Endothelial cell of umbilical vein (primary cell): ENCODE measurements at regions not wholly inside any gene's neighbourhood (a gene's known extent, or its start where the extent isn't known, plus 50 kb on each side); places are given as distances from the start of the nearest gene placed in this dataset.

Experiments used
- BruUV-seq: library from RNA; stranded (reverse); fragments of 400-500 nt; replicated peaks from 2 replicates; lab custom pipeline; 2021; lab: Mats Ljungman, UMichigan
- CTCF ChIA-PET: fragments of 300-600, 350-600 bp; sonication (Branson Sonifier 250); formaldehyde crosslinking; loops from one replicate; lab custom pipeline; 2021; ENCODE audit warnings: antibody characterized with exemption, inconsistent platforms; lab: Charles Lee
- POLR2A ChIA-PET: fragments of 300-600, 350-600 bp; sonication (Branson Sonifier 250); formaldehyde crosslinking; loops from one replicate; lab custom pipeline; 2021; ENCODE audit warnings: antibody characterized with exemption, inconsistent platforms; lab: Charles Lee
- DNase-seq: peaks from one replicate; pipeline ENCODE4 v3.0.0-alpha.2; 2011; ENCODE audit warnings: low read depth, low spot score
- FAIRE-seq: peaks from 2 replicates; lab custom pipeline; 2011; peaks lifted over from hg19 to GRCh38; lab: Jason Lieb, UNC
- H2AFZ ChIP-seq: 2 replicates; pipeline ENCODE4 v1.6.0; 2012; ENCODE audit warnings: low read depth, low read length, control low read depth, inconsistent platforms
- H3K27ac ChIP-seq: 2 replicates; pipeline ENCODE4 v1.5.1; 2011; ENCODE audit warnings: low read depth, mild to moderate bottlenecking, control low read depth, low read length, moderate library complexity; ENCODE audit not compliant: insufficient read depth
- H3K27me3 ChIP-seq, 2 experiments: 2 replicates each; pipeline versions ENCODE4 v1.6.0 to v1.6.1; 2011; ENCODE audit warnings: low read length in 2 of 2, mixed read lengths in 1 of 2; ENCODE audit not compliant: control insufficient read depth in 2 of 2, insufficient read depth in 2 of 2
- H3K36me3 ChIP-seq, 2 experiments: 2 replicates in 1 of 2; 3 replicates in 1 of 2; pipeline ENCODE4 v1.5.1; 2011; ENCODE audit warnings: low read length in 2 of 2, mild to moderate bottlenecking in 1 of 2, moderate library complexity in 1 of 2; ENCODE audit not compliant: control insufficient read depth in 2 of 2, insufficient read depth in 2 of 2; ENCODE audit errors: extremely low read depth in 1 of 2
- H3K4me1 ChIP-seq: 3 replicates; pipeline ENCODE4 v1.5.1; 2011; ENCODE audit warnings: mild to moderate bottlenecking, low read length; ENCODE audit not compliant: control insufficient read depth, insufficient read depth; ENCODE audit errors: extremely low read depth
- H3K4me2 ChIP-seq: 2 replicates; pipeline ENCODE4 v1.6.1; 2011; ENCODE audit warnings: low read length, control low read depth, mixed read lengths; ENCODE audit not compliant: insufficient read depth
- H3K4me3 ChIP-seq, 3 experiments: fragments of 200-600 bp in 1 of 3; sonication (generic), shearing (Covaris generic) in 1 of 3; replicated peaks in 1 of 3; 2 replicates each; pipeline ENCODE4 v1.5.1; 2011 to 2016; ENCODE audit warnings: control low read depth in 3 of 3, low read length in 3 of 3, mild to moderate bottlenecking in 2 of 3, inconsistent platforms in 1 of 3, low read depth in 1 of 3, moderate library complexity in 1 of 3; ENCODE audit not compliant: insufficient read depth in 1 of 3
- H3K79me2 ChIP-seq: 2 replicates; pipeline ENCODE4 v1.6.0; 2012; ENCODE audit warnings: low read length, inconsistent platforms; ENCODE audit not compliant: control insufficient read depth, insufficient read depth
- H3K9ac ChIP-seq: replicated peaks from 2 replicates; pipeline ENCODE3; 2011; ENCODE audit warnings: low read length, control low read depth; ENCODE audit not compliant: insufficient read depth; ENCODE audit errors: extremely low read depth
- H3K9me1 ChIP-seq: replicated peaks from 3 replicates; pipeline ENCODE4 v1.6.0; 2011; ENCODE audit warnings: mild to moderate bottlenecking, low read length; ENCODE audit not compliant: control insufficient read depth, insufficient read depth; ENCODE audit errors: extremely low read depth
- H3K9me3 ChIP-seq: replicated peaks from 2 replicates; pipeline ENCODE4 v1.5.1; 2012; ENCODE audit warnings: low read length, inconsistent platforms; ENCODE audit not compliant: control insufficient read depth, insufficient read depth
- H4K20me1 ChIP-seq: replicated peaks from 2 replicates; pipeline ENCODE3; 2011; ENCODE audit warnings: mild to moderate bottlenecking, low read length; ENCODE audit not compliant: control insufficient read depth, insufficient read depth; ENCODE audit errors: extremely low read depth
- CTCF ChIP-seq, 2 donors: IDR thresholded peaks; 1 replicate in 1 of 2; 2 replicates in 1 of 2; pipeline ENCODE4 v1.5.1; 2011; ENCODE audit warnings: low read length in 2 of 2, mild to moderate bottlenecking in 2 of 2, moderate library complexity in 2 of 2, control low read depth in 1 of 2, inconsistent platforms in 1 of 2, low read depth in 1 of 2; ENCODE audit not compliant: insufficient read depth in 1 of 2; ENCODE audit errors: extremely low read depth in 1 of 2
- EZH2 ChIP-seq: IDR thresholded peaks from 2 replicates; pipeline ENCODE4 v1.6.1; 2012; ENCODE audit warnings: borderline replicate concordance, low read depth, mild to moderate bottlenecking, moderate library complexity, low read length, inconsistent platforms; ENCODE audit not compliant: severe bottlenecking
- FOS ChIP-seq: IDR thresholded peaks from 2 replicates; pipeline ENCODE4 v1.6.1; 2011; ENCODE audit warnings: mild to moderate bottlenecking, low read length, moderate library complexity, borderline replicate concordance; ENCODE audit not compliant: insufficient read depth
- GATA2 ChIP-seq: IDR thresholded peaks from 2 replicates; pipeline ENCODE4 v1.7.0; 2011; ENCODE audit warnings: low read depth, mild to moderate bottlenecking, moderate library complexity, mixed read lengths, low read length; ENCODE audit not compliant: insufficient read length, insufficient read depth
- JUN ChIP-seq: IDR thresholded peaks from 2 replicates; pipeline ENCODE4 v1.6.1; 2011; ENCODE audit warnings: borderline replicate concordance, low read depth; ENCODE audit not compliant: insufficient read length, insufficient read depth
- MAX ChIP-seq: IDR thresholded peaks from 2 replicates; pipeline ENCODE4 v1.6.1; 2011; ENCODE audit not compliant: insufficient read depth, insufficient read length
- MYC ChIP-seq: IDR thresholded peaks from one replicate; pipeline ENCODE4 v1.6.1; 2011; ENCODE audit warnings: mild to moderate bottlenecking, low read depth, low read length
- POLR2A ChIP-seq: IDR thresholded peaks from 2 replicates; pipeline ENCODE4 v1.6.1; 2012; ENCODE audit warnings: low read depth, mild to moderate bottlenecking, control low read depth, low read length
- POLR2AphosphoS5 ChIP-seq: IDR thresholded peaks from 2 replicates; pipeline ENCODE4 v1.6.1; 2012; ENCODE audit warnings: low read depth, mild to moderate bottlenecking, control low read depth, low read length, moderate library complexity; ENCODE audit not compliant: insufficient read depth
- dilution Hi-C: fragments of 300-500 bp; cut with MboI; formaldehyde crosslinking; loops from one replicate; pipeline ENCODE4 v1.15.0; 2019; ENCODE audit warnings: low sequenced_read_pairs; ENCODE audit not compliant: extremely low pct_ligation_motif_present
- intact Hi-C: fragments of 100-400 bp; cut with micrococcal nuclease; formaldehyde crosslinking; loops from one replicate; pipeline ENCODE4 v1.10.0; 2022

- H3K79me2 ChIP-seq: no peaks in the 10 kb centered on the region
- H3K9me1 ChIP-seq: no peaks in the 10 kb centered on the region
- no peaks in the 10 kb centered on the region for H3K36me3 ChIP-seq
- FAIRE-seq: no peak
- H3K9ac ChIP-seq: no peak overlapping the region
- H3K4me3 ChIP-seq: no peak overlapping the region
- peaks cover 43% of the 10 kb centered on the region for H3K4me1 ChIP-seq
- no peak for TF ChIP-seq CTCF (IDR thresholded peaks at IDR 0.05; ENCODE audit: extremely low read depth in 1 of 2, insufficient read depth in 1 of 2, low read depth in 1 of 2, low read length in 2 of 2)
- TF ChIP-seq GATA2: peak; percentile 28
- DNase-seq: peak; percentile 22
- no peaks in the 10 kb centered on the region for H3K9me3 ChIP-seq
- ChIA-PET CTCF (interaction anchor here (1.2 to 4.1 kb wide), 2 partner anchors 23 to 56 kb away, joined by 4 to 104 read pairs; no protein-coding TSS in a partner anchor), POLR2A (no interaction called here)
- intact Hi-C loops (loop anchor here (5.0 kb wide), 1 partner anchor 212 kb away; no protein-coding TSS in a partner anchor), dilution Hi-C loops (no loop called here)
- H3K27ac ChIP-seq: no peak overlapping the region
- no peak overlapping the region for H3K4me2 ChIP-seq
- no peaks in the 10 kb centered on the region for H4K20me1 ChIP-seq
- peak overlapping the region; percentile 2 for H2AFZ ChIP-seq
- H3K27me3 ChIP-seq: no peaks in the 10 kb centered on the region
- BruUV-seq: no TSS peak
These were observed 55.9 kb upstream of the ANTXR2 start for GRCh38 chr4:80128941-80129340.

GRCh38 chr4:80127870-80128419 is 54.9 kb upstream of the ANTXR2 start:
- Histone ChIP-seq H3K9me1 (no peaks in the 10 kb centered on the region), H3K79me2 (no peaks in the 10 kb centered on the region), H3K4me3 (no peak overlapping the region), H3K9me3 (no peaks in the 10 kb centered on the region), H3K27ac (peak overlapping the region; percentile 82), H3K9ac (no peak overlapping the region), H3K4me2 (peak overlapping the region; percentile 72), H4K20me1 (no peaks in the 10 kb centered on the region), H3K4me1 (peaks cover 43% of the 10 kb centered on the region), H3K27me3 (no peaks in the 10 kb centered on the region), H2AFZ (no peak overlapping the region), H3K36me3 (no peaks in the 10 kb centered on the region)
- DNase-seq: no peak
- intact Hi-C loops: loop anchor here (1.0 to 5.0 kb wide), 3 partner anchors 55 to 211 kb away; partner anchors contain the start of gene ANTXR2
- dilution Hi-C loops: no loop called here
- ChIA-PET CTCF (interaction anchor here (1.1 to 4.1 kb wide), 5 partner anchors 22 to 1086 kb away, joined by 3 to 104 read pairs (median 5); no protein-coding TSS in a partner anchor), POLR2A (no interaction called here)
- TSS peak; percentile 54 for BruUV-seq
- FAIRE-seq: no peak
- no peak for TF ChIP-seq POLR2A
- TF ChIP-seq MAX: no peak
- no peak for TF ChIP-seq POLR2AphosphoS5
- TF ChIP-seq GATA2: no peak
- no peak for TF ChIP-seq EZH2
- no peak for TF ChIP-seq CTCF (IDR thresholded peaks at IDR 0.05; ENCODE audit: extremely low read depth in 1 of 2, insufficient read depth in 1 of 2, low read depth in 1 of 2, low read length in 2 of 2)
- TF ChIP-seq FOS: no peak
- no peak for TF ChIP-seq MYC
- TF ChIP-seq JUN: no peak
